ENCODE measurements at regions not wholly inside any gene's neighbourhood (a gene's known extent, or its start where the extent isn't known, plus 50 kb on each side); places are given as distances from the start of the nearest gene placed in this dataset.
A peak's percentile ranks its signal among the peaks of the same experiment; 100 is the strongest.

- no peak for DNase-seq (ENCODE audit: extremely low read depth in 1 of 2, low read depth in 1 of 2)
Measured at GRCh38 chr16:16780588-16780987, 401.6 kb downstream of the NPIPA7 start.

GRCh38 chr16:16782153-16782552 lies 403.2 kb downstream of the NPIPA7 start:
- no peak for DNase-seq (ENCODE audit: extremely low read depth in 1 of 2, low read depth in 1 of 2)

- no peak for DNase-seq (ENCODE audit: extremely low read depth in 1 of 2, low read depth in 1 of 2)
Measured at GRCh38 chr16:16788004-16788403, 409.1 kb downstream of the NPIPA7 start.

GRCh38 chr16:16790597-16790996 lies 411.7 kb downstream of the NPIPA7 start:
- no peak for DNase-seq (ENCODE audit: extremely low read depth in 1 of 2, low read depth in 1 of 2)

GRCh38 chr16:16791051-16791450 lies 412.1 kb downstream of the NPIPA7 start:
- no peak for DNase-seq (ENCODE audit: extremely low read depth in 1 of 2, low read depth in 1 of 2)

- no peak for DNase-seq (ENCODE audit: extremely low read depth in 1 of 2, low read depth in 1 of 2)
Measured at GRCh38 chr16:16797239-16797638, 418.3 kb downstream of the NPIPA7 start.

- no peak for DNase-seq (ENCODE audit: extremely low read depth in 1 of 2, low read depth in 1 of 2)
Measured at GRCh38 chr16:16798504-16798903, 419.6 kb downstream of the NPIPA7 start.

- no peak for DNase-seq (ENCODE audit: extremely low read depth in 1 of 2, low read depth in 1 of 2)
Measured at GRCh38 chr16:16805809-16806208, 426.9 kb downstream of the NPIPA7 start.

- DNase-seq (ENCODE audit: extremely low read depth in 1 of 2, low read depth in 1 of 2) = no peak
Measured at GRCh38 chr16:16815641-16816040, 436.7 kb downstream of the NPIPA7 start.

- no peak for DNase-seq (ENCODE audit: extremely low read depth in 1 of 2, low read depth in 1 of 2)
Measured at GRCh38 chr16:16817196-16817595, 438.3 kb downstream of the NPIPA7 start.

GRCh38 chr16:16821261-16821660 lies 442.3 kb downstream of the NPIPA7 start:
- no peak for DNase-seq (ENCODE audit: extremely low read depth in 1 of 2, low read depth in 1 of 2)

- DNase-seq (ENCODE audit: extremely low read depth in 1 of 2, low read depth in 1 of 2) = no peak
Measured at GRCh38 chr16:16828913-16829398, 450.0 kb downstream of the NPIPA7 start.

GRCh38 chr16:16830401-16830800 lies 451.5 kb downstream of the NPIPA7 start:
- DNase-seq (ENCODE audit: extremely low read depth in 1 of 2, low read depth in 1 of 2) = no peak

- DNase-seq (ENCODE audit: extremely low read depth in 1 of 2, low read depth in 1 of 2) = no peak
Measured at GRCh38 chr16:16830973-16831372, 452.0 kb downstream of the NPIPA7 start.

GRCh38 chr16:16833165-16833564 lies 454.2 kb downstream of the NPIPA7 start:
- DNase-seq (ENCODE audit: extremely low read depth in 1 of 2, low read depth in 1 of 2) = no peak

GRCh38 chr16:16850274-16850673 lies 471.3 kb downstream of the NPIPA7 start:
- no peak for DNase-seq (ENCODE audit: extremely low read depth in 1 of 2, low read depth in 1 of 2)

- no peak for DNase-seq (ENCODE audit: extremely low read depth in 1 of 2, low read depth in 1 of 2)
Measured at GRCh38 chr16:16857012-16857411, 478.1 kb downstream of the NPIPA7 start.

- no peak for DNase-seq (ENCODE audit: extremely low read depth in 1 of 2, low read depth in 1 of 2)
Measured at GRCh38 chr16:16857603-16858283, 478.8 kb downstream of the NPIPA7 start.

- peak; percentile 17 to 18 for DNase-seq (ENCODE audit: extremely low read depth in 1 of 2, low read depth in 1 of 2)
Measured at GRCh38 chr16:16861546-16861945, 482.6 kb downstream of the NPIPA7 start.

GRCh38 chr16:16863672-16864071 lies 484.7 kb downstream of the NPIPA7 start:
- DNase-seq (ENCODE audit: extremely low read depth in 1 of 2, low read depth in 1 of 2) = no peak

GRCh38 chr16:16864536-16864935 lies 485.6 kb downstream of the NPIPA7 start:
- no peak for DNase-seq (ENCODE audit: extremely low read depth in 1 of 2, low read depth in 1 of 2)

GRCh38 chr16:16865374-16865773 lies 486.4 kb downstream of the NPIPA7 start:
- DNase-seq (ENCODE audit: extremely low read depth in 1 of 2, low read depth in 1 of 2) = no peak

GRCh38 chr16:16867973-16868372 lies 489.0 kb downstream of the NPIPA7 start:
- DNase-seq (ENCODE audit: extremely low read depth in 1 of 2, low read depth in 1 of 2) = no peak
